Activated naive CD4-positive, alpha-beta T cell treated with anti-CD3 and anti-CD28 coated beads, Interleukin-2, amount 10 ng/mL, durations not matched to agents 7 days and 5 days (primary cell): ENCODE measurements at regions not wholly inside any gene's neighbourhood (a gene's known extent, or its start where the extent isn't known, plus 50 kb on each side); places are given as distances from the start of the nearest gene placed in this dataset.
"Not testable (repeated sequence)": the region's sequence is repeated elsewhere in the genome, so short reads cannot be mapped to it uniquely, and the experiment has no call there.

Experiments used
- CTCF ChIA-PET: fragments of 350-600 bp; sonication (Branson Sonifier 250); formaldehyde crosslinking; loops from one replicate; lab custom pipeline; 2021; ENCODE audit warnings: antibody characterized with exemption; lab: Charles Lee
- DNase-seq: peaks from one replicate; pipeline ENCODE4 v3.0.0-alpha.2; 2020
- H3K27ac Mint-ChIP-seq: one replicate; pipeline ENCODE4 v1.8.0; 2021; ENCODE audit warnings: mild to moderate bottlenecking, moderate library complexity, mixed read lengths
- H3K27me3 Mint-ChIP-seq: one replicate; pipeline ENCODE4 v1.8.0; 2021; ENCODE audit warnings: mild to moderate bottlenecking, mixed read lengths
- H3K36me3 Mint-ChIP-seq: one replicate; pipeline ENCODE4 v1.8.0; 2021; ENCODE audit warnings: mixed read lengths
- H3K4me1 Mint-ChIP-seq: one replicate; pipeline ENCODE4 v1.8.0; 2021; ENCODE audit warnings: mixed read lengths
- H3K4me3 Mint-ChIP-seq: one replicate; pipeline ENCODE4 v1.8.0; 2021; ENCODE audit warnings: mild to moderate bottlenecking, moderate library complexity, mixed read lengths
- H3K9me3 Mint-ChIP-seq: one replicate; pipeline ENCODE4 v1.8.0; 2021; ENCODE audit warnings: mixed read lengths

DNA sequence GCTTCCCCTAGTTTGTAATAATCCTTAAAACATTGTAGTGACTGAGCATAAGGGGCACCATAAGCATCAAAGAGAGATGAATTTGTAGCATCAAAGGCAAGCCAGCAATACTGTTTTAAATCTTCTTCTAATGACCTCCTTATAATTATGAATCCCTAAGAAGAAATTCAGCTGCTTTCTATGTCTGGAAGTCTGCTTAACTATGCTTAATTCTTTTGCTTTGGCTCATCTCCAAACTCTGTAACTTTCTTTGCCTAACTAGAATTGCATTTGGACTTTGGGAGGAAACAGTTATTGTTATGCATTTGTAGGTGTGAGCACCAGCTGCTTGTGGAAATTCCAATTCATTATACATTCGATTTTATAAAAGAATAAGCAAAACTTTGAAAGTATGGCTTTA is 117.7 kb upstream of the SPATA16 start:
- Mint-ChIP-seq H3K4me1 (no peaks in the 10 kb centered on the region), H3K4me3 (no peak overlapping the region), H3K27ac (no peak overlapping the region), H3K36me3 (no peaks in the 10 kb centered on the region), H3K27me3 (no peaks in the 10 kb centered on the region), H3K9me3 (no peaks in the 10 kb centered on the region)
- DNase-seq: no peak
- CTCF ChIA-PET: no interaction called here

DNA sequence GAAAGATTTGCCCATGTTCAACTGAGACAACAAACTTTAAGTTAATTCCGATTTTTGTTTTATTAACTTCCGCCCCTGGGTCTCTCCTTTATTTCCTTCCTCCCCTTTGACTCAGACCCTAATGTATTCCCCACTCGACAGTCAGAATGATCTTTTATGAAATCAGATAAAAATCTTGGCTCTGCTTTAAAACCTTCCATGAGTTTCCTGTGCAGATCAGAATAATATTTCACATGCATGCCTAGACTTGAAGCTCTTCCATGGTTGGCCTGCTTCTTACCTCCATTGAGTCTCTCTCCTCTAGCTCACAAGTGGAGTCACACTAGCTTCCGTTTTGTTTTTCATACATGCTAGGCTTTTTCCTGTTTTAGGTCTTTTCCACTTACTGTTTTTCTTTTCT is 116.8 kb upstream of the SPATA16 start:
- no peak for DNase-seq
- Mint-ChIP-seq H3K36me3 (no peaks in the 10 kb centered on the region), H3K27ac (no peak overlapping the region), H3K9me3 (no peaks in the 10 kb centered on the region), H3K4me1 (no peaks in the 10 kb centered on the region), H3K27me3 (no peaks in the 10 kb centered on the region), H3K4me3 (no peak overlapping the region)
- CTCF ChIA-PET: no interaction called here

DNA sequence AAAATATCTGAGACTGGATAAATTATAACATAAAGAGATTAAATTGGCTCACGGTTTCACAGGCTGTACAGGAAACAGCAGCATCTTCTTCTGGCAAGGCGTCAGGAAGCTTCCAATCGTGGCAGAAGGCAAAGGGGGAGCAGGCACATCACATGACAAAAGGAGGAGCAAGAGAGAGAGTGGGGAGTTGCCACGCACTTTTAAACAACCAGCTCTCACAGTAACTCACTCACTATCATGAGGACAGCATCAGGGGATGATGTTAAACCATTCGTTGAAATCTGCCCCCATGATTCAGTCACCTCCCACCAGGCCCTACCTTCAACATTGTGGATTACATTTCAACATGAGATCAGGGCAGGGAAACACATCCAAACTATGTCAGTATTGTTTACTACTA is 114.5 kb upstream of the SPATA16 start:
- no peaks in the 10 kb centered on the region for H3K4me1 Mint-ChIP-seq
- no peaks in the 10 kb centered on the region for H3K27me3 Mint-ChIP-seq
- H3K4me3 Mint-ChIP-seq: no peak overlapping the region
- H3K9me3 Mint-ChIP-seq: no peaks in the 10 kb centered on the region
- no peak overlapping the region for H3K27ac Mint-ChIP-seq
- CTCF ChIA-PET: no interaction called here
- no peaks in the 10 kb centered on the region for H3K36me3 Mint-ChIP-seq
- no peak for DNase-seq

DNA sequence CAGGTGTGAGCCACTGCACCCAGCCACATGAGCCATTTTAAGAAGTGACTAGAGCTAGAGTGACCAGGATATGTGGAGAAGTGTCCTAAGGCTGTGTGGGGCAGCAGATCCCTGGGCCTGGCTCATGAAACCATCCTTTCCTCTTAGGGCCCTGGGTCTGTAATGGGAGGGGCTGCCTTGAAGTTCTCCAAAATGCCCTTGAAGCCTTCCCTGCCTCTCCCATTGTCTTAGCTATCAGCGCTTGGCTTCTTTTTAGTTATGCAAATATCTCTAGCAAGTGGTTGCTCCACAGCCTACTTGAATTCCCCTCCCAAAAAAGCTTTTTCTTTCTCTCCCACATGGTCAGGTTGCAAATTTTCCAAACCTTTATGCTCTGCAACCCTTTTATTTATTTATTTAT is 112.4 kb upstream of the SPATA16 start:
- Mint-ChIP-seq H3K27me3 (no peaks in the 10 kb centered on the region), H3K4me1 (no peaks in the 10 kb centered on the region), H3K27ac (no peak overlapping the region), H3K4me3 (no peak overlapping the region), H3K36me3 (no peaks in the 10 kb centered on the region), H3K9me3 (no peaks in the 10 kb centered on the region)
- CTCF ChIA-PET: no interaction called here
- DNase-seq: no peak

DNA sequence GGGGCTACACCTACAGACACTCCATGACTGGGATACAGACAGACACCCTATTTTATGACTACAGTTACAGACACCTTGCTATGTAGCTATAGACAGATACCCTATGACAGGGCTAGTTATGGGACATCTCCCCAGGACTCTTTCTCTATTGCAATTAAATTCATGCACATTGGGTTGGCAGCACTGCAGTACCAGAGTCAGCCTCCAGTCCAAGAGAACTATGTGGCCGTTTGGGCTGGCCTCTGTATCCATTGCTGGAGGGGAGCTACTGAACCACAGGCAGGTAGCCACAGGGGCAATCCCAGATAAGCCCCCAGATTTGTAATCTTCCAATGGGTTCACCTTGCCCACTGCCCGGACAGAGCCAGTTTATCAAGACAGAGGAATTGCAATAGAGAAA is 108.4 kb upstream of the SPATA16 start:
- no peak for DNase-seq
- Mint-ChIP-seq H3K9me3 (no peaks in the 10 kb centered on the region), H3K27ac (no peak overlapping the region), H3K4me3 (no peak overlapping the region), H3K27me3 (no peaks in the 10 kb centered on the region), H3K36me3 (no peaks in the 10 kb centered on the region), H3K4me1 (no peaks in the 10 kb centered on the region)
- CTCF ChIA-PET: no interaction called here

DNA sequence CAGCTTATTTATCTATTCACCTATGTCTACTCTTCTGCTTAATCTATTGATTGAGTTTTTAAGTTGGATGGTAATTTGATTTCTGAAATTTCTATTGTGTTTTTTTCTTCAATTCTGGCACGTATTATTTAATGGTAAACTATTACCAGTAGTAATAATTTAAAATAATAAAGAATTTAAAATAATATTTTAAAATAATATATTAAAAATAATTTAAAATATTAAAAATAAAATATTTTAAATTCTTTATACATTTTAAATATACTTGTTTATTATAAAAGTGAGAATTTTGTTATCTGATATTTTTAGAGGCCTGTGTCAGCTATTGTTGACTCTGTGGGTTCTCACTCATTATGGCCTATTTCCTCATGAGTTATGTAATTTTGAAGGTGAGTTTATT is 100.7 kb upstream of the SPATA16 start:
- no peaks in the 10 kb centered on the region for H3K27me3 Mint-ChIP-seq
- no peaks in the 10 kb centered on the region for H3K36me3 Mint-ChIP-seq
- no peaks in the 10 kb centered on the region for H3K9me3 Mint-ChIP-seq
- no peak overlapping the region for H3K4me3 Mint-ChIP-seq
- H3K4me1 Mint-ChIP-seq: no peaks in the 10 kb centered on the region
- CTCF ChIA-PET: no interaction called here
- no peak for DNase-seq
- H3K27ac Mint-ChIP-seq: no peak overlapping the region

DNA sequence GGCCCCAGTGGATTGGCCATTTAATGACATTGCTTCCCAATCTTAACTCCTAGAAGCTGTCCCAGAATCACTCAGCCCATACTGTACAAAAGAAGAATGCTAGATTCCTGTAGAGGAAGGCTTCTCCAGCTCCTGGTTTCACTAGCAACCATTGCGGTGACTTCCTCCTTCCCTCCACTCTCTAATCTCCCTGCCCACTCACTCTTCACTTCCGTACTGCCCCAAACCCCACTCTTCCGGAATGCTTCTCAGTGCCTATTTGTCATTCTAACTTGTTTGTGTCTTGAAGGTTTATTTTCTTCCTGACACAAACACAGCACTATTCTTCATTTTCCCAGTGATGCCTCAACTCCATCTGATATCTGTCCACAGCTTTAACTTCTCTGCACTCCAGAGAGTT is 97.1 kb upstream of the SPATA16 start:
- H3K36me3 Mint-ChIP-seq: no peaks in the 10 kb centered on the region

DNA sequence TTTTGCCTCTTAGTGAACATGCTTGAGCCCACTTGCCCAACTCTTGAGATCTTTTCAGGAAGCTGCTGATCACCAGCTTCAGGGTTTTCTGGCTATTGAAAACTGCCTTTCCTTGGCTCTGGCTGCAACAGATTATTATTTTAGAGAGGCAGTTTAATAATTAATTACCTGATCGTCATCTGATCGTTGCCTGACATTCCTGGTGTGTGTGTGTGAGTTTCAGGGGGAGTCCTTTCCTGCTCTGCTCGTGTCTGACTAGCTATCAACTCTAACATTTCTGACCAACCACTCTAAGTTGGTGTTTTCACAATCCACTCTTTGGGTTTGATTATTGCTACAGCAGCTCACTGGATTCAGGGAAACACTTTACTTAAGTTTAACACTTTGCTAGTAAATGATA is 84.3 kb upstream of the SPATA16 start:
- no peak for DNase-seq
- H3K4me3 Mint-ChIP-seq: no peak overlapping the region
- H3K36me3 Mint-ChIP-seq: no peaks in the 10 kb centered on the region
- no peak overlapping the region for H3K27ac Mint-ChIP-seq
- CTCF ChIA-PET: no interaction called here
- H3K4me1 Mint-ChIP-seq: no peaks in the 10 kb centered on the region
- H3K27me3 Mint-ChIP-seq: no peaks in the 10 kb centered on the region
- no peaks in the 10 kb centered on the region for H3K9me3 Mint-ChIP-seq

More for the DNA sequence above, 97.1 kb upstream of the SPATA16 start:
- CTCF ChIA-PET: no interaction called here
- no peak for DNase-seq
- Mint-ChIP-seq H3K9me3 (no peaks in the 10 kb centered on the region), H3K4me1 (no peaks in the 10 kb centered on the region), H3K27ac (no peak overlapping the region), H3K4me3 (no peak overlapping the region), H3K27me3 (no peaks in the 10 kb centered on the region)

DNA sequence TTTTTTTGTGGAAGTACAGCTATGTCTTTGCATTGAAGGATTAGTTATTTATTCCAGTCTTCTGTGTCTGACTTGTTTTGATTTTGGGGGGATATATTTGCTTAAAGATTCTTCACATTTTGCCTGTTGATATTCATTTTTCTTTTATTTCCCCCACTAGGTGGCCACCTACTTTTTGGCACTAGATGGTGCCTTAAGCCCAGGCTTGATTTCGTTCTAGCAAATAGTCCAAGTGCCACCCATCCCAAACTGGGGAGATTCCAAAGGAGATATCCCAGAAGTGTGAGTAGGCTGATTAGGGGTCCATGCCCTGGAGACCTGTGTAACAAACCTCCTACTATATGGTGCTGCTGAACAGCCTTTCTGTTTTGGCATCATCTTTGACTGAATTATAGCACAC is 80.0 kb upstream of the SPATA16 start:
- H3K27ac Mint-ChIP-seq: no peak overlapping the region
- CTCF ChIA-PET: interaction anchor here (0.6 kb wide), 1 partner anchor 82 kb away, joined by 3 read pairs; no protein-coding TSS in a partner anchor
- H3K9me3 Mint-ChIP-seq: no peaks in the 10 kb centered on the region
- H3K4me3 Mint-ChIP-seq: no peak overlapping the region
- no peaks in the 10 kb centered on the region for H3K27me3 Mint-ChIP-seq
- no peak for DNase-seq
- H3K4me1 Mint-ChIP-seq: no peaks in the 10 kb centered on the region
- H3K36me3 Mint-ChIP-seq: no peaks in the 10 kb centered on the region

DNA sequence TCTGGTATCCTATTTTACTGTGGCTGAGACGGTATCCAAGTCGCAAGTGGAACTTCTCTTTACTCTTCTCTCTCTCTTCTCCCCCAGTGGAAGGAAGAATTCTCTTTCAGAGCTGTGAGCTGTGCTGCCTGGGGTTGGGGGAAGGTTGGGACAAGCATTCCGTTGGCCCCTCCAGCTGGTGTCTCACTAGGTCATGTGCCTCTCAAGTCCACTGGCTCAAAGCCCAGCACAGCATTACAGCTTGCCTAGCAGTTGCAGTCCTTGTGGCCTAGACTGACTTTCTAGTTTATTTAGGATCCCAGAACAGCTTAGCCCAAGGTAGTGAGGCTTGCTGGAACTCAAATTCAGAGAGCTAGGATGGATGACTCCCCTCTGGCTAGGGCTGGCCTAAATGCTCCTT is 76.1 kb upstream of the SPATA16 start:
- no peaks in the 10 kb centered on the region for H3K36me3 Mint-ChIP-seq
- H3K4me3 Mint-ChIP-seq: no peak overlapping the region
- H3K27ac Mint-ChIP-seq: no peak overlapping the region
- DNase-seq: no peak
- CTCF ChIA-PET: no interaction called here
- H3K4me1 Mint-ChIP-seq: no peaks in the 10 kb centered on the region
- H3K9me3 Mint-ChIP-seq: peaks cover 3% of the 10 kb centered on the region
- H3K27me3 Mint-ChIP-seq: no peaks in the 10 kb centered on the region

DNA sequence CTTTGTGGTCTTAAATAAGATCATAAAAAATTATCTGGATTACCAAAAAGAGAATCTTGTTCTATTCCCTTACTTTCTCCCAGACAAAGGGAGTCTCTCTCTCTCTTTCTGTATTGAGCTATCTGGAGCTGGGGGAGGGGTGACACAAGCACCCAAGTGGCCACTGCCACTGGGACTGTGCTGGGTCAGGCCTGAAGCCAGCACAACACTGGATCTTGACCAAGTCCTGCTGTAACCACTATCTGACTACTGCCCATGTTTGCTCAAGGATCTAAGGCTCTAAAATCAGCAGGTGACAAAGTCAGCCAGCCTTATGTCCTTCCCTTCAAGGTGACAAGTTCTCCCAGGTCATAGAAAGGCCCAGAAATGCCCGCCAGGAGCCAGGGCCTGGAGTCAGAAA is 75.0 kb upstream of the SPATA16 start:
- no peak overlapping the region for H3K27ac Mint-ChIP-seq
- CTCF ChIA-PET: no interaction called here
- H3K4me1 Mint-ChIP-seq: no peaks in the 10 kb centered on the region
- no peaks in the 10 kb centered on the region for H3K27me3 Mint-ChIP-seq
- no peak for DNase-seq
- peaks cover 3% of the 10 kb centered on the region for H3K9me3 Mint-ChIP-seq
- H3K4me3 Mint-ChIP-seq: no peak overlapping the region
- no peaks in the 10 kb centered on the region for H3K36me3 Mint-ChIP-seq

DNA sequence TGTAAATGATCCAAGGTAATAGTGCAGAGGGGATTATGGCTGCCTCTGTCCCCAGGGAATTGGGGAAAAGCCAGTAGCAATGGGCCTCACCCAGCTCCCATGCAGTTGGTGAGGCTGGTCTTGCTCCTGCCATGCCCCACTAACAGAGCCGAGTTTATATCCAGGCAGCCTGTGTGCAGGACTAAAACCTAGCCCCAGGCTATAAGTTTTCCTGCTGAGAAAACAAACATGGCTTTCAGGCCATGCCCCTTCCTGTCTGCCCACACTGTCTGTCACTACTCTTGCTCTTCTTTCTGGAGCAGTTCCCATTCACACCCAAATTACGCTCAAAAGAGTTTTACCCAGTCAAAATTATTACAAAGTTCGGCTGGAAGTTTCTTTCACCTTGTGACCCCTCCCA is 73.5 kb upstream of the SPATA16 start:
- Mint-ChIP-seq H3K36me3 (no peaks in the 10 kb centered on the region), H3K4me1 (no peaks in the 10 kb centered on the region), H3K9me3 (peaks cover 3% of the 10 kb centered on the region), H3K27me3 (no peaks in the 10 kb centered on the region), H3K27ac (no peak overlapping the region), H3K4me3 (no peak overlapping the region)
- CTCF ChIA-PET: no interaction called here
- DNase-seq: no peak

DNA sequence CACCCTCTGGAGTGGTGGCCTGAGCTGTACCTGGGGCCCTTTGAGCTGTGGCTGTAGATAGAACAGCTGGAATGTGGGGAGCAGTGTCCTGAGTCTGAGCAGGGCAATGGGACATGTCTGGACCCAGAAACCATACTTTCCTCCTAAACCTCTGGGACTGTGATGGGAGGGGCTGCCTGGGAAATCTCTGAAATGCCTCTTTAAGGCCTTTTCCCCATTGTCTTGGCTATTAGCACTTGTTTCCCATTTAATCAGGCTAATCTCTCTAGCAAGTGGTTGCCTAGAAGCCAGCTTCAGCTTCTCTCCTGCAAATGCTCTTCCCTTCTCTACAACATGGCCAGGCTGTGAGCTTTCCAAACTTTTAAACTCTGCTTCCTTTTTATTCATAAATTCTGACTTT is 58.5 kb upstream of the SPATA16 start:
- peaks cover 2% of the 10 kb centered on the region for H3K9me3 Mint-ChIP-seq
- CTCF ChIA-PET: no interaction called here
- no peaks in the 10 kb centered on the region for H3K4me1 Mint-ChIP-seq

DNA sequence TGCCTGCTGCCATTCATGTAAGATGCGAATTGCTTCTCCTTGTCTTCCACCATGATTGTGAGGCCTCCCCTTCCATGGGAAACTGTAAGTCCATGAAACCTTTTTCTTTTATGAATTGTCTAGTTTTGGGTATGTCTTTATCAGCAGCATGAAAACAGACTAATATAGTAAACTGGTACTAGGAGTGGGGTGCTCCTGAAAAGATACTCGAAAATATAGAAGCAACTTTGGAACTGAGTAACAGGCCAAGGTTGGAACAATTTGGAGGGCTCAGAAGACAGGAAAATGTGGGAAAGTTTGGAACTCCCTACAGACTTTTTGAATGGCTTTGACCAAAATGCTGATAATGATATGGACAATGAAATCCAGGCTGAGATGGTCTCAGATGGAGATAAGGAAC is 53.8 kb upstream of the SPATA16 start:
- DNase-seq, H3K4me1 Mint-ChIP-seq, H3K27me3 Mint-ChIP-seq, H3K9me3 Mint-ChIP-seq, H3K27ac Mint-ChIP-seq, CTCF ChIA-PET, H3K36me3 Mint-ChIP-seq, H3K4me3 Mint-ChIP-seq: not testable (repeated sequence)

More for the DNA sequence above, 58.5 kb upstream of the SPATA16 start:
- no peak for DNase-seq
- Mint-ChIP-seq H3K4me3 (no peak overlapping the region), H3K27me3 (no peaks in the 10 kb centered on the region), H3K36me3 (no peaks in the 10 kb centered on the region), H3K27ac (no peak overlapping the region)

DNA sequence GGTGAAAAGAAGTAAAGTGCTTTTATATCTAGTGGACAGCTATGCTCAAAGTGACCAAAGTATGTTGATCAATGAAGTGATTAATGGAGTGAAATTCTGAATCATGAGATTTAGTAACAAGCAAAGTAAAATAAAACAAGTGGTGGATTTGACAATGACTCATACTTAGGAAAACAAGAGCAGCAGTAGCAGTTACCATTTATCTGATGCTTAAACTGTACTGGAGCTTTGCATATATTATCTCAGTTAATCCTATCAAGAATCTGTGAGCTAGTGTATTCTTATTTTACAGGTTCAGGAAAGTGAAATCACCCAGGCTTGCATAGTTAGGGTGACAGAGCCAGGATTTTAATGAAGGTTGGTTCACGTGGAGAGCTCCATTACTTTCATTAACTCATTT is 50.6 kb upstream of the SPATA16 start:
- H3K4me3 Mint-ChIP-seq: no peak overlapping the region
- peaks cover 1% of the 10 kb centered on the region for H3K9me3 Mint-ChIP-seq
- CTCF ChIA-PET: no interaction called here
- no peaks in the 10 kb centered on the region for H3K36me3 Mint-ChIP-seq
- no peaks in the 10 kb centered on the region for H3K27me3 Mint-ChIP-seq
- no peak for DNase-seq
- no peak overlapping the region for H3K27ac Mint-ChIP-seq
- no peaks in the 10 kb centered on the region for H3K4me1 Mint-ChIP-seq
